ENCODE measurements at regions not wholly inside any gene's neighbourhood (a gene's known extent, or its start where the extent isn't known, plus 50 kb on each side); places are given as distances from the start of the nearest gene placed in this dataset.

DNA sequence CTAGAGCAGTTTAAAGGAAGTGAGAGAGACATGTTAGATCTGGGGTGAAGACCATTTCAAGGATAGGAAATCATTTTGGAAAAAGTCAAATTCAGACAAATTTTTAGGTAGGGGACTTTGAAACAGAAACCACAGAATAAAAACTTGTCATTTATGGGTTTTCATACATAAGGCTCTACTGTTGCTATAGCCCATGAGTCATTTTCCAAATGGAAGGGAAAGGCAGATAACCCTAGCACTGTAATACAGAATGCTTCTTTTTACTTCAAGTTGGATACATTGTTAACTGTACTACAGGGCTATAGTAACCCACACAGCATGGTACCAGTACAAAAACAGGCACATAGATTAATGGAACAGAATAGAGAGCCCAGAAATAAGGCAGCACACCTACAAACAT lies 455.4 kb downstream of the EBF1 start:
- no peak for DNase-seq (ENCODE audit: low read depth in 2 of 2)

DNA sequence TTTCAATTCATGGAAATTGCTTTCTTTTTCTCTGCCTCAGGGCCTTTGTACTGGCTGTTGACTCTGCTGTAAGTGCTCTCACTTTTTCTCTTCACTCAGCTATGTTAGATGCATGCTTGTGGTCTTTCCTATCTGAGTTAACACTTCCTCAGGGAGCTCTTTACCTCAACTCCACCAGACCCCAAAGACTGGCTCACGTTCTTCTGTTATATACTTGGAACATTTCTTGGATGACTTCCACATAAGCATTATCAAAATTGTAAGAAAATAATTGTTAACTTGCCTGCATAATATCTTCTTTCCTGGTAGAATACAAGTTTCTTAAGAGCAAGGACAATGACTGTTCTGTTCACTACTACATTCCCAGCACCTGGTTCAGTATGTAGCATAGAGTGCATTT lies 455.9 kb downstream of the EBF1 start:
- no peak for DNase-seq (ENCODE audit: low read depth in 2 of 2)

DNA sequence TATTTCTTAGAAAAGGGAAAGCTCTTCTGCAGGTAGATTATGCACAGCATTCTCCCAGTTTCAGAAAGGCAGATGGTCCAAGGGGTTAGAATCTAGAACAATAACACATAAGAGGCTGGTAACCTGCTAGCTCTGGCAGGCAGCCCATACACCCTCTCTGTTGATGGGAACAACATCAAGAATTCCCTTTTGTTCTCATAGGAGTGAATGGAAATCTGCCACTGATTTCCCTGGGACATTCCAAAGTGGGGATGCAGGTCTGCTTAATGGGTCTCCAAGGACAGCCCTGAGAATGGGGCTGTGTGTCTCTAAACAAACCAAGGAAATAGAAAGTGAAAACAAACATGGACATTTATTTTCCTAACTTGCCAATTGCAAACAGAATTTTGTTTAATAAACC lies 456.8 kb downstream of the EBF1 start:
- no peak for DNase-seq (ENCODE audit: low read depth in 2 of 2)

DNA sequence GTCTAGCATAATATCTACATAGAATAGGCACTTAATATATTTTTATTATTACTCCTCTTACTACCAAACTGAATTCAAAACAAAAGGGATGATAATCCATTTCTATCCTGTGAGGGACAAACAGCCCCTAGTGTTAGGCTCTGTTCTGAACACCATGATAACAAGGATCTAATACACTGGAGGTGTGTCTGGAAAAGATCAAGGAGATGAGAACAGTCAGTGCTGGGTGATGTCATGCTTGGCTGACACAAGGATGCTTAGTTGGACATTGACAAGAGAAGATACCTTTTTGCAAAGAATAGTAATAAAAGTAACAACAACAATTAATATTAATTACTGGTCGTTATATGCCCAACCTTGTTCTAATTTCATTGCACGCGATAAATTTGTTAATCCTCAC lies 458.7 kb downstream of the EBF1 start:
- no peak for DNase-seq (ENCODE audit: low read depth in 2 of 2)

DNA sequence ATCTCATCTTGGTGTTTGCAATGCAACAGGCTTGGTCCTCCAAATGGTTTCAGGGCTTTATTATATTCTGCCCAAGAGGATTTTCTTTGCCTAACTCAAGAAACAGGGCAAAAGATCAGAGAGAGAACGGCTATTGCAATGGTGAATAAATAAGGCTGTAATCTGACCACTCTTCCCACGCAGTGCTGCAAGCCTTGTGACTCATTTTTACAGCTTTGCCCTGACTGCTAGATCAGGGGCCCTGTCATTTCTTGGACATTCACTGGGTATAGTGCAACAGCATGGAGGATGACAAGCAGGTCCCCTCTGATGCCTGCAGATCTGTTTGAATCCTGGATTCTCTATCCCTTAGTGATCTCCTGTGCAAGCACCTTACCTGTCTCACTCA lies 459.1 kb downstream of the EBF1 start:
- no peak for DNase-seq (ENCODE audit: low read depth in 2 of 2)

DNA sequence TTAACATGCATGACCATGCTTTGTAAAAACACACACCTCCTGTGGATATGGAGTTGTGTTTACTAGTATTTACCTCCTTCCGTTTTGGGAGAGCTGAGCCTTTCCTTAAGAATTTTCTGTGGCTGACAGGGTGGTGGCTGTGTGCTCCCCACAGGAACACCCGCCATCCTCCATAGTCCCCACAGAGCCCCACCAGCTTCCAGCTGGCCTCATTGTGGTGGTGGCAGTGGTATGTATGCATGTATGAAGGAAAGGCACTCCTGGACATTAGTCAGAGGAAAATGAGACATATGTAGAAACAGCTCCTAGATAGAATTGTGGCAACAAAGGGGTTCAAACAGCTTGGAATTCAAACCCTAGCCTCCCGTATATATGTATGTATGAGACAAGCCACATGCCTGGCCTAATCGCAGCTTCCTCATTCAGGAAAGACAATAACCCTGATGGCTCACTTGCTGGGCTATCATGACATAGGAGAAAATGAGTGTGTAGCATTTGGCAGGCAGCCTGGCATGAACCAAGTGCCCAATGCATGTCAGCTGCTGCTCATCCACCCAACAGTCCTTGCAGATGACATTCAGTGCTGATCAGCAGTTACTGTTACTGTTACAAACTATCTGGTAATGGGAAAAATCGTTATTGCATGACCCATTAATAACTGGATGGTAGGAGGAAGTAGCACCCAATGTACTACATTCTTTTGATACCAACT lies 459.7 kb downstream of the EBF1 start:
- no peak for DNase-seq (ENCODE audit: low read depth in 2 of 2)

DNA sequence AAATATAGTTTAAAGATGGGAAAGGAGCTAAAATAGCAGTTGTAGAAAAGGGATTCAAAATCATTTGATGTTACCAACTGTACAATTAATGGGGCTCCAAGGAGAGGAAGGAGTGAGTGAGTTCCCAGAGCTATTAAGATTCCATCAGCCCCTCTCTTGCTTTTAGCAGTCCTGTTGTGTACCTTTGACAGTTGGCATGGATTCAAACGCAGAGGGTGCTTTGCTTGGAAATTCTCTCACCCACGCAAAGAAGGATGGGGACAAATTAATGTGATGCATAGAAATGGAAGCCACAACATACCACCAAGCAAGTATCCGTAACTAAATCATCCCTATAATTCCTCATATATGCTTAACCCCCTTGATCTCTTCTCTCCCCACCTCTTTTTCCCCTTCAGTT lies 461.3 kb downstream of the EBF1 start:
- DNase-seq (ENCODE audit: low read depth in 2 of 2) = no peak

DNA sequence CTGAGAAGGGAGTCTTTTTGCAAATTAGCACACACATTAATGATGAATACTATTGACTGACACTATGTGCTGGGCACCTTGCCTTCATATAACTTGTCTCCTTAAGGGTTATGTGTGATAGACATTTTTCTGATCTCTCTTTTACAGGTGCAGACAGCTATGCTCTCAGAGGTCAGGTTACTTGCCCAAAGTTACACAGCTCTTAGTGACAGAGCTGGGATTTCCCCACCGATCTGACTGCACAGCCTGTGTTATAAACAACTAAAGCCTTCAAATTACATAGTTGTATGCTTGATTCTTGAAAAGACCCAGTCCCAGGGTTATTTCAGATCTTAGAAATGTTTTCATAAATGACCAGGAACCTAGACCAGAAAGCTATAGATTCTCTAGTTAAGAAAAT lies 462.7 kb downstream of the EBF1 start:
- no peak for DNase-seq (ENCODE audit: low read depth in 2 of 2)

DNA sequence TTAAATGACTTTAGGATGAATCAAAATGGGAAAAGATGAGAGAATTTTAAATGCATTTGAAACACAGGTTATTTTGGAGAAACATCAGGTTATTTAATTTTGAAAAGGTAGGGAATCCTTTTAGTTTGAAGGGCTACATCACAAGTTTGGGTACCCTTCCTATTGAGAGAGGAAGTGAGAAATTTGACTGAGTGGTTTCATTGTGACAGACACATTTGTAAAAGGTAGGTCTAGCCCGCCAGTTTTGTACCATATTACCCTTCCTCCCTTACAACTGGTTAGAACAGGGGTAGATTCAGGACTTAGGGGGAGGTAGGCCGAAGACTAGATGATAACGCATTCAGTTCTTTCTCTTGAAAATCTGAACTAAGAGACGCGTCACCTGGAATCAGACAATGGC lies 464.2 kb downstream of the EBF1 start:
- DNase-seq (ENCODE audit: low read depth in 2 of 2) = no peak

DNA sequence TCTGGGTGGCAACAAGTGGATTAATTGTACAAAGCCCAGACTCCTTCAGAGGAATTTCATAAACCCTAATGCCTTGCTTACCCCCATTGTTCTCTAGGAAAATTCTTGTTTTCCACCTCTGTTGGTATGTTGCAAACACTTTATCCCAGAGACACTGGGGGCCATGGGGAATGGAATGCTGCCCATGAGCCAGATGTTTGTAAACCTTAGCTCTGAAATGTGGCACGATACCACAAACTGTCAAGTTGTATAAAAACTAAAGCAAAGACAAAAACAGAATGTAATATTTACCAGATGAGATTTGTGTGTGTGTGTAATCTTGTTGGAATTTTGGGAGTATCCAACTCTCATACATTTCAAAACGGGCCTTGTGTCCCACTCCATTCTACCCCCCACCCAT lies 465.0 kb downstream of the EBF1 start:
- DNase-seq (ENCODE audit: low read depth in 2 of 2) = no peak

DNA sequence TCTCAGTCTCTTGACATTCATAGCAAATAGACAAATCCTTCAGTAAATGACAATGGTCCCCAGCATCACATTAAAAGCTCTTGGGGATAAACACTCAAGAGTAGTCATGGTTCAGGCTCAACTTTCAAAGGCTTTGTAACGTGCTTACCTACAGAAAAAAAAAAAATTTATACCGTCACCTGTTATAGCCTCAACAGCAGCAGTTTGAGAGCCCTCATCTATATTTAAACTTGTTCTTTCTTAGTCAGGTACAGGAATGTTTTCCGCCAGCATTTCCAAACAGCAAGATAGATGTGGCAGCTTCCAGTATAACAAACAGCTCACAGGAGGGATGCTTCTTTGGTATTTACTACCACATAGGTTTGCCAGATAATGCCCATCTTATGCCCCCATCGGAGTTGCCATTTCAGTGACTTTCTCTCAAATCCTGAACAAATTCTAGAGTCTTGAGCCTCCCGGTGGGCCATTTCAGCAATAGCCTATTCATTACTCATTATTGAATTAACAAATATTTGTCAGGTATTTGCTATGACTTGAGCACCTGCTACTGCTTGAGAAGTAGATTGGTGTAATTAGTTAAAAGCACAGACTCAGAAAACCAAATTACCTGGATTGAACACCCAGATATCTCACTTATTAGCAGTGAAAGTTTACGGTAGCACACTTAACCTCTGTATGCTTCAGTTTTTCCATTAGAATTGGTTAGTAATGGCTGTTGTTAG lies 470.0 kb downstream of the EBF1 start:
- no peak for DNase-seq (ENCODE audit: low read depth in 2 of 2)

DNA sequence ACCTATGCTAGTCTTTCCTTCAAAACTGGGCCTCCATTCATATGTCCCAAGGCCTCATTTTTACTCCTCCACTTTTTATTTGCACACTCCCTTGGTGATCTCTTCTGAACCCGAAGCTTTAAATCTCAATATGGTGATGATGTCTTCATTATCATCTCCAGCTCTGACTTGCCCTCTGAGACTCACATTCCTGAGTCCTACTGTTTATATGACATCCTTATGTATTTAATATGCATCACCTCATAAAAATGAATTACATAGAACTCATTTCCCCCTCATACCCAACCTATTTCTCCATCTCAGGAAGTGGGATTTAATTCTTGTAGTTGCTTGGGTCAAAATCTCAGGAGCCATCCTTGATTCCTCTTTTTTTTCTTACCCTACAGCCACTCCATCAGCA lies 473.0 kb downstream of the EBF1 start:
- DNase-seq (ENCODE audit: low read depth in 2 of 2) = no peak

DNA sequence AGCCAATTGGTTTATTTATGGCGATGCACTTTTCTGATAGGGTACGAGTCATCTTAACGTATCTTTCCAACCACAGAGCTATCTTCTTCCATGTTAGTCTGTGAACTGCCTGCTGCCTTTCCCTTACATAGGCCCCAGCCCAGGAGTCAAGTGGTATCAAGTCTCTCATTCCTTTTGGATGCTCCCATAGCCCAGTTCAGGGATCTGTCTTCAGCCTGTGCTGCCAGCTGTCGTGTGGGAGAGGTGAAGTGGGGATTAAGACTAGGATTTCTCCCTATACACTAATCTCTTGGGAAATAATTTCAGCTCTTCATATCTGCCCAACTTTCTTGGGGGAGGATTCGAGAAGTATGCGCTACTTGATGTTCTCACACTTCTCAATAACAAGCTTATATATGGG lies 475.7 kb downstream of the EBF1 start:
- no peak for DNase-seq (ENCODE audit: low read depth in 2 of 2)

DNA sequence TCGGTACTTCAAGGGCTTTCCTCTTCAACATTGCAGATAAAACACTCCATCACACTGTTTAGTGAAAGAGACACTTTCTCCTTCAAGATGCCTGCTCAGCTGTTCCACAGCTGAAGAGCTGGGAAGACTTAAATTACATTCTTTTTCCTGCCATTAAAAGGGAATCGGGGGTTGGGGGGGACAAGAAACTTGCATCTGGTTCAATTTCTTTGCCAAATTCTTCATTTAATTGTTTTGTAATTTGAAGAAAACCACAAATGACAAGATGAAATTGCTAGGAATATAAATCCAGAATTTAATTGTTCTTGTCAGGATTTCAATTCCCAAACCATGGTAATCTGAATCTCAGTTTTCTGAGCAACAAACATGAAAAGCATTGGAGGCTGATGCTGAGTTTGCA lies 478.3 kb downstream of the EBF1 start:
- no peak for DNase-seq (ENCODE audit: low read depth in 2 of 2)

DNA sequence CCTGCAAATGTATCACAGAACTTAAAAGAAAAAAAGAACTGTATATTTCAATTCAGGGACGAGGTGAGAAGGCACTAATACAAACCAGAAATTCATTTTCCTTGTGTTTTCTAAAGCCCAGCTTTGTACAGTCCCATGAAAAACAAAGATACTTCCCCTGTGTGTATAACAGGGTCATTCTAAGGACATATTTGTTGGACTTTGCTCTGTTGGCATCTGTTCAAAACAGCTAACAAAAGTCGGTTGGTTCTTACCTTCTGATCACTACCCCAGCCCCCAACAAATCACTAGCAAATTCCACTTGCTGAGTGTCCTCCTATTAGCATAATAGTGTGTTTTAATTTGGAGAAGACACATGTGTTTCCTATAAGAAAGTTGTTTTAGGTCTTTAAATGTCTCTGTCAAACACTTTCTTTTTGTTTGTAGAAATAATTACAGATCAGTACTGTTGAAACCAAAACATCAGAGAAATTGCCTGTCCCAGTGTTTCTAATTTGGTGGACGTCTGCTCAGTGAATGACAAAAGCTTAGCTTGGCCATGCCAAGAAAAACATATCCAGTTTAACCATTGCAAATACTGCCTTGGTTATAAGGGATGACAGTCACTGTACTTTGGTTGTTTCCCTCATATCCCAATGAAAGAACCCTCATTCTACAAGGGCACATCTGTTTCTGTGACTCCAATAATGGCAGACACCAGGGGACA lies 480.5 kb downstream of the EBF1 start:
- peak in 1 of 2 donors; percentile 8 for DNase-seq (ENCODE audit: low read depth in 2 of 2)

DNA sequence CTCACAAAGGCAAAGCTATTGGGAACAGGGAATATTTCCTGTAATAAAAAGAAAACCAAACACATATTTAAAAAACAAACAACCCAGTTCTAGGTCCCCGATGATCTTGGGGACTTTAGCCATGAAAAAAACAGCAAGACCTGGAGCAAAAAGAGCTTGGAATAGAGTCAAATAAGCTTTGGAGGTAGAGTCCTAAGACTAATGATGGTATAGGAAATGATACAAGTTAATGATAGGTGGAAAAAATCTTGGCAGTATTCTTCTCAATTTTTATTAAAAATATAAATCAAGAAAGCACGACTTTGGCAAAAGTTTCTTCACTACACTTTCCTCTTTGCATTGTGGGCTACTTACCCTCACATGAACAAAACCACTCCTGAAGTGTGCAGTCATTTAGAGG lies 481.5 kb downstream of the EBF1 start:
- no peak for DNase-seq (ENCODE audit: low read depth in 2 of 2)

DNA sequence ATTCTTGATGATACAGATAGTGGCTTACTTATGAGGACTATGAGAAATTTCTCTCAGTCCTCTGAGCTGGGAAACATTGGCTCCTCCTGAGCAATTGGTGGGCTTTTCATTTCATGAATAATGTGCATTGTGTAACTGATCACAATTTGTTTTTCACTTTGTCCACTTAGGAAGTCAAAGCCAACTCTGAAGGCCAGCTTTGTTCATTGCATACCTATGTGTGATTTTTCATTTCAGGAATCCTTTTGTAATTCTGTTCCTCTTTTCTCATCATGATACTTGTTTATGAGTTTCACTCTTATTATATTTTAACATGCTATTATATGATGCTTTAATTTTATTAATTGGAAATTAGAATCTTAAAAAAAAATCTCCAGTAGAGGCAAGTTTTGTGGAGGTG lies 483.0 kb downstream of the EBF1 start:
- no peak for DNase-seq (ENCODE audit: low read depth in 2 of 2)

DNA sequence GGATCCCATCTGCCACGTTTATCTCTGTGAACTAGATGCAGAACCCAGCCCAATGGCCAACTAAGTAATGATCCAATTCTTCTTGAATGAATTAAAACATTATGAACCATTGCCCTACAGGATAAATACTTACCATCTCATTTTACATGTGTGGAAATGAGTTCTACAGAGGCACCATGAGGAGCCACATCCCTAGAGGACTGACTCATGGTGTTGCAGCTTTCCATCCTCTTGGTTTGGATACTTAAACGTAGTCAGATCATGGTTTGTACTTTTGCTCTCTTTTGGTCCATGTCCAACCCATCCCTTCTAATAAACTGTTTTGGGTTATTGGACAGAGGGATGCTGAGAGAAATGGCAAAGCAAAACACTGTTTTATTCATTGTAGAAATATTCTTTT lies 484.8 kb downstream of the EBF1 start:
- DNase-seq (ENCODE audit: low read depth in 2 of 2) = no peak

DNA sequence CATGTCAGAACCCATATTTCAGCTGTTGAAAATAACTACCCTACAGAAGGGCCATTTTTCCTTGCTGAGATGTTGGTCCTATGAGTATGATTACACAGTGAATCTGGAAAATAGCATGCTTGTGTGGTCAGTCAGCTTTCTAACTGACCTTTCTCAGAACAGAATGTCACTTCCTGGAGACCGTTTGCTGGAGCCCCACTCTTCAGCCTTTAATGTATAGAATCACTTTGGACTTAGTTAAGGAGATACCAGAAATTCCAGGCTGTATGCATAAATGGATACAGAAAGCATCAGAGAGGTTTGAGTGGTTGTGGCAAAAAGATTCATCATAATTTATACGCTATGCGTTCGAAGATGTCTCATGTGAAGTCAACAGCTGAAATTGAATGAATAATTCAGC lies 488.1 kb downstream of the EBF1 start:
- DNase-seq (ENCODE audit: low read depth in 2 of 2) = no peak

DNA sequence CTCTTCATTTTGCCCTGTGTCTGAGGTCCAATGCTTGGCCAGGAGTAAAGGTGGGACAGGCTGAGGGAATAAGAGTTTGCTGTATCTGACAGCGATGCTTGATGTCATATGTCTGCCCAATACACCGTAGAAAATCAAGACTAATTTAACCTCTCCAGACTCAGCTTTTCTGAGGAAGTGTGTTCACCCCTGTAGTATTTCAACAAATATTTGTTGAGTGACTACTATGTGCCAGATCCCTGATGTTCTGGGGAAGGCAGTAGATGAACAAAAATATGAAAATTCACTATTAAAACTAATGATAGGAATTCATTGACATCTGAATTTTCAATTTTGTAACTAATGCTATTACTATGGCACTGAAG lies 489.7 kb downstream of the EBF1 start:
- no peak for DNase-seq (ENCODE audit: low read depth in 2 of 2)

DNA sequence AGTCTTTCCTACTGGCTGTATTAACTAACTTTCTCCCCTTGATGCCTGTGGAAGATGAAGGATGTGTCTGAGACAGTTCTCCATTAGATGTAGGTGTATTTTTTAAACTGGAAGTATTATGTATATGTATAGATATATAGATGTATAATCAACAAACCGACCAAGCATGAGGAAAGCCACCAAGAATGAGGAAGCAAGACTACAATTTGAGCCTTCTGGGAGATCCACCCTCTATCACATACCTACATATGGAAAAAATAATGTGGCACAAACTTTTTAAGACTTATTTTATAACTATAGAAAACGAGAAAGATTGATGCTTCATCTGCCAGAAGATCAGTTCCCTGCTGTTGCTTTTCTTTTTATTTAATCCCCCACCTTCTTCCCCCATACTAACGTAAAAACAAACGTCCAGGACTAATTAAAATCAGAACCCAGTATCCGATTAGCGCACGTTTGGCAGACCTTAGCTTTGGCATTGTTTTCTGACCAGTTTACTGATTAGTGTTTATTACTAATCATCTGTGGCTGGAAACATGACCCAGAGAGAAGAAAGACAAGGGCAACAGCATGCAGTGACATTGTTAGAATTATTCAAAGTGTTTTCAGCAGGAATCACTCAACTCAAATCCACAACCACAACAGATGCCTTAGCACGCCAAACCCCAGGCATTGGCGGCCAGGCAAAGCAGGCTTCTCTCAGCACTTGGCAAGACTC lies 490.2 kb downstream of the EBF1 start:
- DNase-seq (ENCODE audit: low read depth in 2 of 2) = no peak

DNA sequence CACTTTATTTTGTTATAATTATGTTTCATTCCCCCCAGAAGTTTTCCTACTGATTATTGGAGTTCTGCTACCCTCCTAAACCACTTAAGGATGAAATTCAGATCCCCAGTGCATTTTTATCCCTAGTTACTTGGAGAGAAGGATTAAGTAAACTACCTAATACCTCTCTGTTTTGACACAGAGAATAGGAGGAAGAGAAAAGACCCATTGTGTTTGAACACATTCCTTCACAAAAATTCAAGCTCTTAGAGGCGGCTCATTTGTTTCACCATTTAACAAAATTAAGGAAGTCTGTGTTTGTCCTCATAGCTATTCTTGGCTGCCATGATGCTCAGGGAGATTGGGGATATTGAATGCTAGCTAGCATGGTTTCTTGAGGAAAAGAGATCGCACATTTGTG lies 492.6 kb downstream of the EBF1 start:
- no peak for DNase-seq (ENCODE audit: low read depth in 2 of 2)
